Breast epithelium (tissue), 3 donors: ENCODE measurements at regions not wholly inside any gene's neighbourhood (a gene's known extent, or its start where the extent isn't known, plus 50 kb on each side); places are given as distances from the start of the nearest gene placed in this dataset.

ENCODE experiments used
- CTCF ChIP-seq, 3 donors: fragments of 450-650 bp; IDR thresholded peaks; one replicate each; pipeline ENCODE4 v1.5.1; 2016 to 2017; ENCODE audit warnings: antibody characterized with exemption in 3 of 3, mild to moderate bottlenecking in 3 of 3, moderate library complexity in 3 of 3
- POLR2A ChIP-seq: fragments of 450-650 bp; IDR thresholded peaks from one replicate; pipeline ENCODE4 v1.6.1; 2016; ENCODE audit warnings: antibody characterized with exemption, mild to moderate bottlenecking, moderate library complexity
- POLR2AphosphoS5 ChIP-seq, 3 donors: sonication (generic); formaldehyde crosslinking; IDR thresholded peaks; one replicate each; pipeline ENCODE4 v1.6.1; 2017; ENCODE audit warnings: antibody characterized with exemption in 3 of 3

- TF ChIP-seq POLR2AphosphoS5 (IDR thresholded peaks at IDR 0.05) (no peak), CTCF (IDR thresholded peaks at IDR 0.05) (no peak), POLR2A (no peak)
These were observed 206.5 kb downstream of the TEX29 start for GRCh38 chr13:111526922-111527321.
